ENCODE measurements at regions not wholly inside any gene's neighbourhood (a gene's known extent, or its start where the extent isn't known, plus 50 kb on each side); places are given as distances from the start of the nearest gene placed in this dataset.

GRCh38 chr10:33945051-33945450 is 610.6 kb upstream of the NRP1 start:
- Histone ChIP-seq H3F3A (ENCODE audit: low read depth) (no peaks in the 10 kb centered on the region), H4K20me1 (ENCODE audit: insufficient read depth, low read length, poor library complexity, severe bottlenecking) (no peaks in the 10 kb centered on the region), H3K4me2 (ENCODE audit: low read depth, low read length, poor library complexity, severe bottlenecking) (no peak overlapping the region), H3K27me3 (ENCODE audit: insufficient read depth, low read length, poor library complexity, severe bottlenecking) (no peaks in the 10 kb centered on the region), H3K9ac (ENCODE audit: low read depth, low read length, poor library complexity, severe bottlenecking) (no peak overlapping the region), H3K9me2 (replicated peaks; ENCODE audit: low read depth, low read length) (no peaks in the 10 kb centered on the region), H3K9me3 (ENCODE audit: insufficient read depth, low read depth, low read length) (no peaks in the 10 kb centered on the region), H3K4me3 (ENCODE audit: low read length, poor library complexity, severe bottlenecking) (no peak overlapping the region), H3K36me3 (ENCODE audit: insufficient read depth, low read length) (no peaks in the 10 kb centered on the region), H3K79me2 (ENCODE audit: insufficient read depth, low read length) (no peaks in the 10 kb centered on the region), H3K4me1 (ENCODE audit: insufficient read depth, low read length, poor library complexity, severe bottlenecking) (no peaks in the 10 kb centered on the region), H2AFZ (ENCODE audit: low read length) (no peak overlapping the region)
- no peak for TF ChIP-seq CTCF (conservative IDR thresholded peaks at IDR 0.05; ENCODE audit: low read length)

- H3K36me3 ChIP-seq (ENCODE audit: insufficient read depth, low read length) = no peaks in the 10 kb centered on the region
- no peak overlapping the region for H3K4me2 ChIP-seq (ENCODE audit: low read depth, low read length, poor library complexity, severe bottlenecking)
- no peaks in the 10 kb centered on the region for H3K9me2 ChIP-seq (replicated peaks; ENCODE audit: low read depth, low read length)
- H3K4me1 ChIP-seq (ENCODE audit: insufficient read depth, low read length, poor library complexity, severe bottlenecking) = no peaks in the 10 kb centered on the region
- no peaks in the 10 kb centered on the region for H3K79me2 ChIP-seq (ENCODE audit: insufficient read depth, low read length)
- no peaks in the 10 kb centered on the region for H4K20me1 ChIP-seq (ENCODE audit: insufficient read depth, low read length, poor library complexity, severe bottlenecking)
- no peak overlapping the region for H3K4me3 ChIP-seq (ENCODE audit: low read length, poor library complexity, severe bottlenecking)
- TF ChIP-seq EZH2phosphoT487 (IDR thresholded peaks at IDR 0.05; ENCODE audit: borderline replicate concordance) = no peak
- TF ChIP-seq CTCF (conservative IDR thresholded peaks at IDR 0.05; ENCODE audit: low read length) = no peak
- no peak overlapping the region for H2AFZ ChIP-seq (ENCODE audit: low read length)
- no peaks in the 10 kb centered on the region for H3F3A ChIP-seq (ENCODE audit: low read depth)
- no peaks in the 10 kb centered on the region for H3K27me3 ChIP-seq (ENCODE audit: insufficient read depth, low read length, poor library complexity, severe bottlenecking)
- H3K9ac ChIP-seq (ENCODE audit: low read depth, low read length, poor library complexity, severe bottlenecking) = no peak overlapping the region
- no peaks in the 10 kb centered on the region for H3K9me3 ChIP-seq (ENCODE audit: insufficient read depth, low read depth, low read length)
Measured at GRCh38 chr10:33942508-33942907, 608.0 kb upstream of the NRP1 start.

- Histone ChIP-seq H3K9me3 (ENCODE audit: insufficient read depth, low read depth, low read length) (no peaks in the 10 kb centered on the region), H3K79me2 (ENCODE audit: insufficient read depth, low read length) (no peaks in the 10 kb centered on the region), H3K36me3 (ENCODE audit: insufficient read depth, low read length) (no peaks in the 10 kb centered on the region), H3K4me3 (ENCODE audit: low read length, poor library complexity, severe bottlenecking) (no peak overlapping the region), H3K9ac (ENCODE audit: low read depth, low read length, poor library complexity, severe bottlenecking) (no peak overlapping the region), H3K27me3 (ENCODE audit: insufficient read depth, low read length, poor library complexity, severe bottlenecking) (no peaks in the 10 kb centered on the region), H2AFZ (ENCODE audit: low read length) (no peak overlapping the region), H3K9me2 (replicated peaks; ENCODE audit: low read depth, low read length) (no peaks in the 10 kb centered on the region), H3K4me2 (ENCODE audit: low read depth, low read length, poor library complexity, severe bottlenecking) (no peak overlapping the region), H3K4me1 (ENCODE audit: insufficient read depth, low read length, poor library complexity, severe bottlenecking) (no peaks in the 10 kb centered on the region), H4K20me1 (ENCODE audit: insufficient read depth, low read length, poor library complexity, severe bottlenecking) (no peaks in the 10 kb centered on the region), H3F3A (ENCODE audit: low read depth) (no peaks in the 10 kb centered on the region)
- TF ChIP-seq CTCF (conservative IDR thresholded peaks at IDR 0.05; ENCODE audit: low read length) (no peak), EZH2phosphoT487 (IDR thresholded peaks at IDR 0.05; ENCODE audit: borderline replicate concordance) (no peak)
Measured at GRCh38 chr10:33939892-33940291, 605.4 kb upstream of the NRP1 start.
